Adrenal gland (tissue), 5 donors: ENCODE measurements at regions not wholly inside any gene's neighbourhood (a gene's known extent, or its start where the extent isn't known, plus 50 kb on each side); places are given as distances from the start of the nearest gene placed in this dataset.

Experiments
- CTCF ChIP-seq, 6 experiments: fragments of 450-650 bp in 4 of 6; fragments of 200-600 bp in 2 of 6; sonication (generic) in 1 of 6; IDR thresholded peaks; 1 replicate in 5 of 6; 2 replicates in 1 of 6; pipeline versions ENCODE4 v1.5.1 to v1.8.0; 2016 to 2021; ENCODE audit warnings: antibody characterized with exemption in 6 of 6, mild to moderate bottlenecking in 2 of 6, moderate library complexity in 1 of 6
- POLR2A ChIP-seq, 2 donors: fragments of 450-650 bp; IDR thresholded peaks; one replicate each; pipeline ENCODE4 v1.6.1; 2017; ENCODE audit warnings: antibody characterized with exemption in 2 of 2, mild to moderate bottlenecking in 2 of 2, moderate library complexity in 1 of 2
- donor health status: DM: no; HTN: no; CAD: no.

DNA sequence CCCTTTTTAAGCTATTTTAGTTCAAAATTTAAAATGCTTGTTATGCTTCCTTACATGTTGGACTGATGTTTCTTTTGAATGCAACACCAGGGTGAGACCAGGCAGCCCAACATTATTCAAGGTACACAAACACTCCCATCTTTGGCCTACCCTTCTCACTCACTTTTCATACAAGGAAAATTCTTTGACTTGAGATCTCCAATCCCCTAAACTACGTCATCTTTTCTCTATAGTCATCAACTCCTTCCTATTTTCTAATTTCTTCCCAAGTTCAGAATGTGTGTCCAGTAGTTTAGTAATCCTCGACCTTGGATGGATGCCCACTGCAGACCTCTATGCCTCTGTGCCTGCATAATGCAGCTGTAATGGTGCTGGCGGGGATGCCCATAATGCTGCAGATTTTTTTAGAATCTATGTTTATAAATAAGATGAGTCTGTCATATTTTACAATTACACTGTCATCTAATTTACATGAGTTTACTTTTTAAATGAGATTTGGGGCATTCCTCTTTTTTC lies 108.7 kb downstream of the ID4 start:
- TF ChIP-seq CTCF (IDR thresholded peaks at IDR 0.05) = no peak
- TF ChIP-seq POLR2A (IDR thresholded peaks at IDR 0.05) = no peak
